ENCODE measurements at regions not wholly inside any gene's neighbourhood (a gene's known extent, or its start where the extent isn't known, plus 50 kb on each side); places are given as distances from the start of the nearest gene placed in this dataset.

GRCh38 chrX:15165832-15166231 lies 104.1 kb downstream of the ASB9 start:
- dilution Hi-C loops (cut with HindIII; ENCODE audit: low sequenced_read_pairs, unreplicated experiment): no loop called here

More at GRCh38 chrX:15165832-15166231, 104.1 kb downstream of the ASB9 start:
- Histone ChIP-seq H3K4me3 (ENCODE audit: insufficient read depth, low read depth, low read length) (no peak overlapping the region), H4K5ac (ENCODE audit: low read depth, low read length) (no peak overlapping the region), H2AK9ac (replicated peaks; ENCODE audit: low read depth, low read length, poor library complexity) (no peak overlapping the region), H2BK120ac (ENCODE audit: low read depth, low read length) (no peak overlapping the region), H3K9me3 (ENCODE audit: control insufficient read depth, insufficient read depth, low read length) (no peaks in the 10 kb centered on the region), H3K56ac (ENCODE audit: extremely low read depth, insufficient read depth, low read length) (no peak overlapping the region), H3K4ac (ENCODE audit: low read depth, low read length) (no peak overlapping the region), H4K20me1 (ENCODE audit: insufficient read depth, low read length) (no peaks in the 10 kb centered on the region), H2AK5ac (ENCODE audit: low read depth, low read length) (no peak overlapping the region), H3K79me1 (ENCODE audit: low read depth in 1 of 2, low read length in 2 of 2) (no peaks in the 10 kb centered on the region), H4K8ac (ENCODE audit: low read depth in 2 of 2, low read length in 2 of 2) (no peak overlapping the region), H2BK15ac (ENCODE audit: low read depth, low read length) (no peak overlapping the region), H3K4me2 (ENCODE audit: low read depth, low read length) (no peak overlapping the region), H3K14ac (replicated peaks; ENCODE audit: low read depth, low read length) (no peak overlapping the region), H3K36me3 (ENCODE audit: control insufficient read depth, insufficient read depth, low read length) (no peaks in the 10 kb centered on the region), H2BK20ac (ENCODE audit: low read depth, low read length) (no peak overlapping the region), H3K18ac (ENCODE audit: low read depth, low read length) (no peak overlapping the region), H3K4me1 (ENCODE audit: control insufficient read depth, insufficient read depth, low read length) (no peaks in the 10 kb centered on the region), H2AFZ (replicated peaks; ENCODE audit: low read length, poor library complexity) (no peak overlapping the region), H3K9me1 (ENCODE audit: insufficient read depth, low read length) (no peaks in the 10 kb centered on the region), H3K27ac (ENCODE audit: insufficient read depth, low read length) (no peak overlapping the region), H3K27me3 (ENCODE audit: control insufficient read depth, insufficient read depth, low read length) (no peaks in the 10 kb centered on the region), H2BK5ac (ENCODE audit: low read depth, low read length, poor library complexity, severe bottlenecking) (no peak overlapping the region), H4K91ac (ENCODE audit: insufficient read depth, low read depth, low read length) (no peak overlapping the region), H3K9ac (ENCODE audit: low read depth, low read length) (no peak overlapping the region), H3K23ac (ENCODE audit: low read depth, low read length) (no peak overlapping the region)
- no TSS peak for BruUV-seq (replicated peaks)
- in situ Hi-C loops (cut with MboI; ENCODE audit: low sequenced_read_pairs): no loop called here
- ChIA-PET CTCF (no interaction called here), POLR2A (ENCODE audit: unreplicated experiment) (no interaction called here)
- no peak for ATAC-seq (ENCODE audit: low read depth)
- intact Hi-C loops (cut with micrococcal nuclease): no loop called here
- DNase-seq: no peak
- WGBS, 2 experiments (ENCODE audit: extremely low coverage in 2 of 2, insufficient read length in 1 of 2): no CpG with 5 or more reads among the region's 4 CpGs
- TF ChIP-seq RFX5 (IDR thresholded peaks at IDR 0.05; ENCODE audit: low read depth, low read length): no peak
- TF ChIP-seq, protein P1, sequence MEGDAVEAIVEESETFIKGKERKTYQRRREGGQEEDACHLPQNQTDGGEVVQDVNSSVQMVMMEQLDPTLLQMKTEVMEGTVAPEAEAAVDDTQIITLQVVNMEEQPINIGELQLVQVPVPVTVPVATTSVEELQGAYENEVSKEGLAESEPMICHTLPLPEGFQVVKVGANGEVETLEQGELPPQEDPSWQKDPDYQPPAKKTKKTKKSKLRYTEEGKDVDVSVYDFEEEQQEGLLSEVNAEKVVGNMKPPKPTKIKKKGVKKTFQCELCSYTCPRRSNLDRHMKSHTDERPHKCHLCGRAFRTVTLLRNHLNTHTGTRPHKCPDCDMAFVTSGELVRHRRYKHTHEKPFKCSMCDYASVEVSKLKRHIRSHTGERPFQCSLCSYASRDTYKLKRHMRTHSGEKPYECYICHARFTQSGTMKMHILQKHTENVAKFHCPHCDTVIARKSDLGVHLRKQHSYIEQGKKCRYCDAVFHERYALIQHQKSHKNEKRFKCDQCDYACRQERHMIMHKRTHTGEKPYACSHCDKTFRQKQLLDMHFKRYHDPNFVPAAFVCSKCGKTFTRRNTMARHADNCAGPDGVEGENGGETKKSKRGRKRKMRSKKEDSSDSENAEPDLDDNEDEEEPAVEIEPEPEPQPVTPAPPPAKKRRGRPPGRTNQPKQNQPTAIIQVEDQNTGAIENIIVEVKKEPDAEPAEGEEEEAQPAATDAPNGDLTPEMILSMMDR (conservative IDR thresholded peaks at IDR 0.05; ENCODE audit: low read depth, low read length): no peak
- TF ChIP-seq SMC3 (IDR thresholded peaks at IDR 0.05; ENCODE audit: low read depth, low read length): no peak
- no peak for TF ChIP-seq FOS (IDR thresholded peaks at IDR 0.05; ENCODE audit: low read depth, low read length)
- no peak for TF ChIP-seq RAD21 (IDR thresholded peaks at IDR 0.05; ENCODE audit: low read length)
- no peak for TF ChIP-seq NFE2L2 (IDR thresholded peaks at IDR 0.05; ENCODE audit: low read depth, low read length)
- TF ChIP-seq RCOR1 (IDR thresholded peaks at IDR 0.05; ENCODE audit: insufficient replicate concordance, low read length): no peak
- TF ChIP-seq, protein P2, sequence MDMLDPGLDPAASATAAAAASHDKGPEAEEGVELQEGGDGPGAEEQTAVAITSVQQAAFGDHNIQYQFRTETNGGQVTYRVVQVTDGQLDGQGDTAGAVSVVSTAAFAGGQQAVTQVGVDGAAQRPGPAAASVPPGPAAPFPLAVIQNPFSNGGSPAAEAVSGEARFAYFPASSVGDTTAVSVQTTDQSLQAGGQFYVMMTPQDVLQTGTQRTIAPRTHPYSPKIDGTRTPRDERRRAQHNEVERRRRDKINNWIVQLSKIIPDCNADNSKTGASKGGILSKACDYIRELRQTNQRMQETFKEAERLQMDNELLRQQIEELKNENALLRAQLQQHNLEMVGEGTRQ (IDR thresholded peaks at IDR 0.05; ENCODE audit: low read depth, low read length): no peak
- TF ChIP-seq MXI1 (IDR thresholded peaks at IDR 0.05; ENCODE audit: borderline replicate concordance, low read depth, low read length): no peak
- TF ChIP-seq POLR2A (IDR thresholded peaks at IDR 0.05; ENCODE audit: low read depth, low read length): no peak
- TF ChIP-seq MAFK (IDR thresholded peaks at IDR 0.05; ENCODE audit: low read depth, low read length): no peak
- TF ChIP-seq BHLHE40 (IDR thresholded peaks at IDR 0.05; ENCODE audit: low read depth, low read length): no peak
- TF ChIP-seq MAZ (IDR thresholded peaks at IDR 0.05; ENCODE audit: borderline replicate concordance, low read depth, low read length): no peak
- TF ChIP-seq CEBPB (IDR thresholded peaks at IDR 0.05; ENCODE audit: low read depth, low read length): no peak

Measured in IMR-90 (cell line).